ENCODE measurements at regions not wholly inside any gene's neighbourhood (a gene's known extent, or its start where the extent isn't known, plus 50 kb on each side); places are given as distances from the start of the nearest gene placed in this dataset.

DNA sequence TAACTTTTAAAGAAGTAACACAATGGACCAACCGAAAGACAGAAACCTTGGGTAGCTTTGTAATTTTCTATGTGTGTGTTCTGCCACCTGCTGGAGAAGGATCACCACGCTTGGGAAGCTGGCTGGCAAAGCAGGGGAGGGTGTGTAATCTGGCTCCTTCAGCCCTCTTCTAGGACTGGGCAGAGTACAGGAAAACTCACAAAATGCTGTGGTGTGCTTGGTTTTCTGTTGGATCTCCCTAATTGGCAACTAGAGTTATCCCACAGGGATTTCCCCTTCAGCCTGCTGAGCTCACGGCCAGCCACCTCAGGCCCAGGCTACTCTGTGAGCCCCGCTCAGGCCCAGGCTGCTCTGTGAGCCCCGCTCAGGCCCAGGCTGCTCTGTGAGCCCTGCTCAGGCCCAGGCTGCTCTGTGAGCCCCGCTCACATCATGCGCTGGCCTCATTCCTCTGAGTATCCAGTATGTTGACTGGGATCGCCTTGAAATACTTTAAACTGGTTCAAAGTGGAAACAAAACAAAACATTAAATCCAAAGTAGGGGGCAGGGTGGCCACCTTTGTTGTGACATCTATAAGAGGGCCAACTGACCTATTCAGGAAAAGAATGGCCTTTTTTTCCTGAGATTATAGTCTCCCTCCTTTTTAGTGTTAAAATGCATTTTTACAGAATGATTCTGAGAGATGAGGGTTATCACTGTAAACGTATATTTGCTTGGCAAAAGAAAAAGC, 52.0 kb upstream of the RNU6-8 start:
- TF ChIP-seq, protein P1, sequence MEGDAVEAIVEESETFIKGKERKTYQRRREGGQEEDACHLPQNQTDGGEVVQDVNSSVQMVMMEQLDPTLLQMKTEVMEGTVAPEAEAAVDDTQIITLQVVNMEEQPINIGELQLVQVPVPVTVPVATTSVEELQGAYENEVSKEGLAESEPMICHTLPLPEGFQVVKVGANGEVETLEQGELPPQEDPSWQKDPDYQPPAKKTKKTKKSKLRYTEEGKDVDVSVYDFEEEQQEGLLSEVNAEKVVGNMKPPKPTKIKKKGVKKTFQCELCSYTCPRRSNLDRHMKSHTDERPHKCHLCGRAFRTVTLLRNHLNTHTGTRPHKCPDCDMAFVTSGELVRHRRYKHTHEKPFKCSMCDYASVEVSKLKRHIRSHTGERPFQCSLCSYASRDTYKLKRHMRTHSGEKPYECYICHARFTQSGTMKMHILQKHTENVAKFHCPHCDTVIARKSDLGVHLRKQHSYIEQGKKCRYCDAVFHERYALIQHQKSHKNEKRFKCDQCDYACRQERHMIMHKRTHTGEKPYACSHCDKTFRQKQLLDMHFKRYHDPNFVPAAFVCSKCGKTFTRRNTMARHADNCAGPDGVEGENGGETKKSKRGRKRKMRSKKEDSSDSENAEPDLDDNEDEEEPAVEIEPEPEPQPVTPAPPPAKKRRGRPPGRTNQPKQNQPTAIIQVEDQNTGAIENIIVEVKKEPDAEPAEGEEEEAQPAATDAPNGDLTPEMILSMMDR (IDR thresholded peaks at IDR 0.05; ENCODE audit: unreplicated experiment in 3 of 3): peak; percentile 71 to 87 (median 80)
- Mint-ChIP-seq H3K27ac (peak overlapping the region; percentile 54 to 97 (median 87)), H3K4me3 (no peak overlapping the region), H3K36me3 (ENCODE audit: low read depth) (no peaks in the 10 kb centered on the region), H3K9me3 (no peaks in the 10 kb centered on the region), H3K27me3 (ENCODE audit: low read depth) (no peaks in the 10 kb centered on the region), H3K4me1 (peaks cover 47% of the 10 kb centered on the region)

DNA sequence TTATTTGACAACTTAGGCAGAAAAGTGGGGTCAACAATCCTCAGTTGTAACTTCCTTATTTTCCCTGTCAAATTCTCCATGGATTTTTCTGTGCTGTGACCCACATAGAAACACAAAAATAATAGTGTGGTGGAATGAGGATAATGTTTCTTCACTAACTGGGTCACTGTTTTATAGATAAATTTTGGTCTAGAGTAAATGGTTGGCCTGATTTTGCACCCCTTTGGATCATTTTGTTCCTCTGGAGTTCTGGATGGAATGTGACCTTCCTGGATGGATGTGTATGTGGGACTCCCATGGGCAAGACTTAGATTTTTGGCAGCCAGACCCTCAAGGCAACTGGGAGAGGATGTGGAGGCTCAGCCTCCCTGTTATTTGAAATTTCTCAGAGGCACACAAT, 52.7 kb upstream of the RNU6-8 start:
- Mint-ChIP-seq H3K9me3 (no peaks in the 10 kb centered on the region), H3K4me3 (no peak overlapping the region), H3K27me3 (ENCODE audit: low read depth) (no peaks in the 10 kb centered on the region), H3K36me3 (ENCODE audit: low read depth) (no peaks in the 10 kb centered on the region), H3K4me1 (peaks cover 47% of the 10 kb centered on the region), H3K27ac (peak overlapping the region; percentile 3 to 97 (median 86))
- TF ChIP-seq, protein P1 (IDR thresholded peaks at IDR 0.05; ENCODE audit: unreplicated experiment in 3 of 3): no peak

DNA sequence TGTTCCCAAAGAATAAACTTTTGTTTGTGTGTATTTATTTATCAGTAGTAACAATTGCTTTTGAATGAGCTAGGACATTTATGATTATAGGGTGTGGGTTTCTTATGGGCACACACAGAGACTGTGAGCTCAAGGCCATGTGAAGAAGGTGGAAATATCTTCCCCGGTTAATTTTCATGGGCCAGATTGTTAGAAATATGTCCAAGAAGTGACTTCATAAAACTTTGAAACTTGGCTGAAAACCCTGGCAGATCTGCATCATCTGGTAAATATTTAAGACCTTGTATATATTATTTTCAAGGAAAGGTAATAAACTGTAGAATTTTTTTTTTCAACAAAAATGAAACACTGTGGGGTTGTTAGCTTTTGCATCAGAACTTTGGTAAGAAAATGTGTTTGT, 53.5 kb upstream of the RNU6-8 start:
- peak overlapping the region in 2 of 3 experiments; percentile 77 to 97 for H3K27ac Mint-ChIP-seq

DNA sequence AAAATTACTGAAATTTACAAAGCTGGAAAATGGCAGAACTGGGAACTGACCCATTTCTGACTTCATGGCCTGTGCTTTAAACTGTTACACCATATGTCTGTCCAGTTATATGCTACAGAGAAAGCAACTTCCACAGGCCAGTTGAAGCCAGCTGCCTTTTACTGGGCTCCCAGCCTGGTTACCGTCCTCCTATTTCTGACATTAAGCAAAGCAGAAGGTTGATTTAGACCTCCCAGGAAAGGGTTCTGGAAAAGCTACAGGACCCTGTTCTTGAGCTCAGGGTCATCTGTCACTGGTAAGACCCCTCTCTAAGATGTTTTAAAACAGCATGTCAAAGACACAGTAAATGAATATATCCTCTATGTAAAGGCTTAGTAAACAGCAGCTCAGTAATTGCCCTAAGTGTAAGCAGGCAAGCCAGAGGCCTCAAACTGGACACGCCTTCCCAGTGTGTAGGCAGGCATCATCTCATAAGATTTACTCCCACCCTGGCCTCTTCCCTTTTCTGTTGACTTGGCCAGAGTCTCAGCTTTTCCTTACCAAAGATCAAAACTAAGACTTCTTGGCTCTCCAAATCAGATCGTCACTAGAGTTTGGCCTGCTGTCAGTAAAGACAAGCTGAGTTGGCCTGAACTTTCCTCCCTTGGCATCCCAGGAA, 55.4 kb upstream of the RNU6-8 start:
- H3K27me3 Mint-ChIP-seq (ENCODE audit: low read depth): no peaks in the 10 kb centered on the region
- peaks cover 7% of the 10 kb centered on the region for H3K9me3 Mint-ChIP-seq
- H3K27ac Mint-ChIP-seq: peak overlapping the region; percentile 83 to 99 (median 97)
- H3K4me1 Mint-ChIP-seq: peaks cover 48% of the 10 kb centered on the region
- TF ChIP-seq, protein P1 (IDR thresholded peaks at IDR 0.05; ENCODE audit: unreplicated experiment in 3 of 3): no peak
- peak overlapping the region in 1 of 3 experiments; percentile 48 for H3K4me3 Mint-ChIP-seq
- H3K36me3 Mint-ChIP-seq (ENCODE audit: low read depth): no peaks in the 10 kb centered on the region

More for the DNA sequence above, 53.5 kb upstream of the RNU6-8 start:
- Mint-ChIP-seq H3K27me3 (ENCODE audit: low read depth) (no peaks in the 10 kb centered on the region), H3K36me3 (ENCODE audit: low read depth) (no peaks in the 10 kb centered on the region), H3K4me1 (peaks cover 44% of the 10 kb centered on the region), H3K4me3 (no peak overlapping the region), H3K9me3 (no peaks in the 10 kb centered on the region)
- TF ChIP-seq, protein P1 (IDR thresholded peaks at IDR 0.05; ENCODE audit: unreplicated experiment in 3 of 3): no peak

DNA sequence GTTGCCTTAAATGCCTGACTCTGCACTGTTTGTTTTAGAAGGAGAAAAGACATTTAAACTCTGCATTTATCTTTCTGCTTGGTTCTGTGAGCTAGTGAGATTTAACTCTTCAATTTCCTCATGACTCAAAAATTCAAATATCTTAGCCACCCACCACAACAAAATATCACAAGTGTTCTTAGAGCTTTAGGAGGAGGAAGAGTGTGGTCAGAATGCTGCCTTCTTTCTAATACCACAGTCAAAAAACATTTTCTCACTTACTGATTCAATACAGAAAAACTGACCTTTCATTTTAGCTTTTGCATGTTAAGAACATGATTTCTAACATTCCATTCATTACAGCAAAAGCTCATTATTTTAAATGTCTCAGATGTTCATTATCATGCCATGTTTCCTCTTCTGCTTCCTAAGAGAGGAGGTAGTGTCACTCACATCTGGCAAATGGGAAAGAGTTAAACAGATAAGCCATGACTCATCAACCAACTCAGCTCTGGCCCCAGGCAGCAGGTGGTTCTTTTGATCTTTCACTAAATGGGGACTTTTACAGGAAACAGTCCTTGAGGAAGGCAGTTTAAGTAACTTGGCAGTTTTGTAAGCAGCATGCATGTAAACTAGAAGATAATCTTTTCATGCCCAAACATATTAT, 56.4 kb upstream of the RNU6-8 start:
- Mint-ChIP-seq H3K4me3 (no peak overlapping the region), H3K36me3 (ENCODE audit: low read depth) (peaks cover 7% of the 10 kb centered on the region), H3K27me3 (ENCODE audit: low read depth) (no peaks in the 10 kb centered on the region), H3K27ac (peak overlapping the region in 2 of 3 experiments; percentile 80 to 99), H3K4me1 (peaks cover 46% of the 10 kb centered on the region), H3K9me3 (peaks cover 15% of the 10 kb centered on the region)
- TF ChIP-seq, protein P1 (IDR thresholded peaks at IDR 0.05; ENCODE audit: unreplicated experiment in 3 of 3): no peak

All from nephron (organoid).